H9 (cell line): ENCODE measurements at regions not wholly inside any gene's neighbourhood (a gene's known extent, or its start where the extent isn't known, plus 50 kb on each side); places are given as distances from the start of the nearest gene placed in this dataset.
"Not testable (repeated sequence)": the region's sequence is repeated elsewhere in the genome, so short reads cannot be mapped to it uniquely, and the experiment has no call there.

Experiments
- DNase-seq: peaks from one replicate; pipeline ENCODE4 v3.0.0-alpha.2; 2017
- H2AFZ ChIP-seq: one replicate; pipeline ENCODE4 v1.6.1; 2013; ENCODE audit warnings: mild to moderate bottlenecking, low read length, control low read depth, moderate library complexity
- H2AK5ac ChIP-seq: 2 replicates; pipeline ENCODE4 v1.6.1; 2013; ENCODE audit warnings: low read length, control low read depth, mixed read lengths; ENCODE audit not compliant: insufficient read length
- H2BK120ac ChIP-seq: one replicate; pipeline ENCODE4 v1.6.1; 2013; ENCODE audit warnings: low read depth, mild to moderate bottlenecking, low read length, control low read depth, inconsistent platforms; ENCODE audit not compliant: poor library complexity, severe bottlenecking
- H2BK12ac ChIP-seq: 2 replicates; pipeline ENCODE4 v1.6.1; 2013; ENCODE audit warnings: low read length, control low read depth, mixed read lengths, low read depth; ENCODE audit not compliant: insufficient read length
- H2BK15ac ChIP-seq: 2 replicates; pipeline ENCODE4 v1.6.1; 2013; ENCODE audit warnings: low read depth, low read length, control low read depth
- H2BK20ac ChIP-seq: one replicate; pipeline ENCODE4 v1.6.1; 2013; ENCODE audit warnings: low read depth, mild to moderate bottlenecking, low read length, control low read depth, inconsistent platforms; ENCODE audit not compliant: poor library complexity, severe bottlenecking
- H2BK5ac ChIP-seq: 2 replicates; pipeline ENCODE4 v1.6.1; 2013; ENCODE audit warnings: low read length, control low read depth, mixed read lengths; ENCODE audit not compliant: insufficient read length
- H3K14ac ChIP-seq: 2 replicates; pipeline ENCODE4 v1.6.1; 2013; ENCODE audit warnings: low read length, control low read depth; ENCODE audit not compliant: insufficient read depth
- H3K18ac ChIP-seq: 2 replicates; pipeline ENCODE4 v1.6.1; 2013; ENCODE audit warnings: low read depth, mild to moderate bottlenecking, mixed read lengths, low read length, control low read depth; ENCODE audit not compliant: insufficient read length
- H3K23ac ChIP-seq: 2 replicates; pipeline ENCODE4 v1.6.1; 2013; ENCODE audit warnings: low read length, control low read depth, mixed read lengths, low read depth; ENCODE audit not compliant: insufficient read length
- H3K23me2 ChIP-seq: 2 replicates; pipeline ENCODE4 v1.6.1; 2013; ENCODE audit warnings: low read depth, mild to moderate bottlenecking, mixed read lengths, low read length, control low read depth; ENCODE audit not compliant: insufficient read length, poor library complexity, severe bottlenecking
- H3K27ac ChIP-seq: 2 replicates; pipeline ENCODE4 v1.5.1; 2013; ENCODE audit warnings: low read length, control low read depth, mixed read lengths, low read depth; ENCODE audit not compliant: insufficient read length
- H3K27me3 ChIP-seq: 2 replicates; pipeline ENCODE4 v1.6.1; 2013; ENCODE audit warnings: low read length, control low read depth, inconsistent platforms; ENCODE audit not compliant: insufficient read depth
- H3K4ac ChIP-seq: 2 replicates; pipeline ENCODE4 v1.6.1; 2013; ENCODE audit warnings: low read depth, mild to moderate bottlenecking, control low read depth, inconsistent platforms, low read length, moderate library complexity
- H3K4me1 ChIP-seq: 2 replicates; pipeline ENCODE4 v1.6.1; 2013; ENCODE audit warnings: low read length, control low read depth, inconsistent platforms; ENCODE audit not compliant: insufficient read depth
- H3K4me2 ChIP-seq: 2 replicates; pipeline ENCODE4 v1.6.1; 2013; ENCODE audit warnings: low read length, control low read depth, mixed read lengths; ENCODE audit not compliant: insufficient read length, insufficient read depth
- H3K56ac ChIP-seq: 2 replicates; pipeline ENCODE4 v1.6.1; 2013; ENCODE audit warnings: low read depth, mild to moderate bottlenecking, mixed read lengths, low read length, control low read depth; ENCODE audit not compliant: insufficient read length
- H3K79me1 ChIP-seq: 2 replicates; pipeline ENCODE4 v1.6.1; 2013; ENCODE audit warnings: low read depth, mild to moderate bottlenecking, moderate library complexity, low read length, control low read depth, inconsistent platforms; ENCODE audit not compliant: insufficient read depth, poor library complexity, severe bottlenecking
- H3K79me2 ChIP-seq: 2 replicates; pipeline ENCODE4 v1.6.1; 2013; ENCODE audit warnings: low read length, control low read depth, inconsistent platforms; ENCODE audit not compliant: insufficient read depth
- H3K9ac ChIP-seq: 2 replicates; pipeline ENCODE4 v1.6.1; 2013; ENCODE audit warnings: low read length, control low read depth, mixed read lengths; ENCODE audit not compliant: insufficient read length; ENCODE audit errors: extremely low read depth
- H3K9me3 ChIP-seq: one replicate; pipeline ENCODE4 v1.6.1; 2013; ENCODE audit warnings: low read depth, low read length, inconsistent platforms; ENCODE audit not compliant: control insufficient read depth
- H3T11ph ChIP-seq: one replicate; pipeline ENCODE4 v1.6.1; 2013; ENCODE audit warnings: mild to moderate bottlenecking, low read length, control low read depth, inconsistent platforms
- H4K20me1 ChIP-seq: one replicate; pipeline ENCODE4 v1.6.1; 2013; ENCODE audit not compliant: control insufficient read depth, insufficient read length, insufficient read depth
- H4K5ac ChIP-seq: 2 replicates; pipeline ENCODE4 v1.6.1; 2013; ENCODE audit warnings: low read depth, mild to moderate bottlenecking, mixed read lengths, low read length, control low read depth; ENCODE audit not compliant: insufficient read length
- H4K8ac ChIP-seq: replicated peaks from 2 replicates; pipeline ENCODE4 v1.6.1; 2013; ENCODE audit warnings: low read length, control low read depth, mixed read lengths, low read depth; ENCODE audit not compliant: insufficient read length
- H4K91ac ChIP-seq: 2 replicates; pipeline ENCODE4 v1.6.1; 2013; ENCODE audit warnings: low read depth, mild to moderate bottlenecking, moderate library complexity, mixed read lengths, low read length, control low read depth; ENCODE audit not compliant: insufficient read length
- H3K27ac Mint-ChIP-seq, 3 experiments: 2 replicates in 2 of 3; 3 replicates in 1 of 3; pipeline ENCODE4 v1.8.0; 2020 to 2021; ENCODE audit warnings: mixed read lengths in 3 of 3, mild to moderate bottlenecking in 1 of 3, moderate library complexity in 1 of 3
- H3K27me3 Mint-ChIP-seq: 2 replicates; pipeline ENCODE4 v1.8.0; 2021; ENCODE audit warnings: low read depth, mild to moderate bottlenecking, moderate library complexity, mixed read lengths
- H3K36me3 Mint-ChIP-seq, 3 experiments: 2 replicates in 2 of 3; 3 replicates in 1 of 3; pipeline ENCODE4 v1.8.0; 2020 to 2021; ENCODE audit warnings: low read depth in 3 of 3, mixed read lengths in 3 of 3; ENCODE audit not compliant: insufficient read depth in 1 of 3
- H3K4me1 Mint-ChIP-seq, 2 experiments: 2 replicates each; pipeline ENCODE4 v1.8.0; 2020; ENCODE audit warnings: mixed read lengths in 2 of 2
- H3K4me3 Mint-ChIP-seq, 2 experiments: 2 replicates in 1 of 2; 3 replicates in 1 of 2; pipeline ENCODE4 v1.8.0; 2020 to 2021; ENCODE audit warnings: mild to moderate bottlenecking in 2 of 2, mixed read lengths in 2 of 2, moderate library complexity in 1 of 2
- H3K9me3 Mint-ChIP-seq, 2 experiments: 2 replicates in 1 of 2; 3 replicates in 1 of 2; pipeline ENCODE4 v1.8.0; 2020; ENCODE audit warnings: mild to moderate bottlenecking in 2 of 2, mixed read lengths in 2 of 2, moderate library complexity in 1 of 2
- CTCF ChIP-seq: fragments of 200-600 bp; sonication (generic); conservative IDR thresholded peaks from 3 replicates; pipeline ENCODE4 v1.8.0; 2021; ENCODE audit warnings: antibody characterized with exemption, mild to moderate bottlenecking
- WGBS: extraction: QIAGEN DNeasy Blood & Tissue Kit; methylation state at CpG from one replicate; pipeline ENCODE4 v1.1.7; 2013; ENCODE audit warnings: missing lambda C conversion rate, low lambda C conversion rate, mixed read lengths; ENCODE audit not compliant: insufficient read length; ENCODE audit errors: extremely low coverage; 5-methylcytosine and 5-hydroxymethylcytosine counted together

GRCh38 chr9:102892025-102892424 lies 103.1 kb upstream of the CYLC2 start:
- H3K4ac ChIP-seq: no peak overlapping the region
- Mint-ChIP-seq H3K4me1 (peaks cover 7 to 8% of the 10 kb centered on the region in 2 experiments), H3K27ac (no peak overlapping the region), H3K36me3 (no peaks in the 10 kb centered on the region; a peak in 1 of 7 replicates), H3K9me3 (peaks cover 0 to 2% of the 10 kb centered on the region in 2 experiments; a peak in 2 of 5 replicates), H3K27me3 (no peaks in the 10 kb centered on the region), H3K4me3 (no peak overlapping the region)
- no peak overlapping the region for H2BK120ac ChIP-seq
- H3K79me1 ChIP-seq: no peaks in the 10 kb centered on the region
- H4K5ac ChIP-seq: no peak overlapping the region
- no peak overlapping the region for H3K56ac ChIP-seq
- no peak overlapping the region for H4K91ac ChIP-seq
- no peaks in the 10 kb centered on the region for H3K27me3 ChIP-seq
- no peak overlapping the region for H3K27ac ChIP-seq
- no peak overlapping the region for H4K8ac ChIP-seq
- H3K79me2 ChIP-seq: no peaks in the 10 kb centered on the region
- no peak overlapping the region for H3K23ac ChIP-seq
- H3K18ac ChIP-seq: no peak overlapping the region
- H3K4me1 ChIP-seq: no peaks in the 10 kb centered on the region
- no peak overlapping the region for H2AFZ ChIP-seq
- no peak for DNase-seq
- H2BK5ac ChIP-seq: no peak overlapping the region
- no peak overlapping the region for H3K9ac ChIP-seq
- H4K20me1 ChIP-seq: no peaks in the 10 kb centered on the region
- no peaks in the 10 kb centered on the region for H3K9me3 ChIP-seq
- no peak overlapping the region for H2BK15ac ChIP-seq
- no peak overlapping the region for H3K14ac ChIP-seq
- no peaks in the 10 kb centered on the region for H3K23me2 ChIP-seq
- no peak overlapping the region for H2BK20ac ChIP-seq
- WGBS: no CpG with 5 or more reads among the region's 2 CpGs
- no peak overlapping the region for H2BK12ac ChIP-seq
- H2AK5ac ChIP-seq: no peak overlapping the region
- no peak overlapping the region for H3T11ph ChIP-seq
- TF ChIP-seq CTCF: no peak
- no peak overlapping the region for H3K4me2 ChIP-seq

GRCh38 chr9:102888747-102889146 lies 106.4 kb upstream of the CYLC2 start:
- not testable (repeated sequence) for H3K9me3 Mint-ChIP-seq, H3K27me3 ChIP-seq, H4K91ac ChIP-seq, H2BK20ac ChIP-seq, H3K79me1 ChIP-seq, H3K4me1 ChIP-seq, H3K9me3 ChIP-seq, H3K14ac ChIP-seq, H3K4me2 ChIP-seq, H2AK5ac ChIP-seq, H2BK120ac ChIP-seq, H3K9ac ChIP-seq, H4K8ac ChIP-seq, DNase-seq, H4K5ac ChIP-seq, H3K79me2 ChIP-seq, H2BK5ac ChIP-seq, H3K27ac Mint-ChIP-seq, H3K27ac ChIP-seq, H4K20me1 ChIP-seq, H2BK12ac ChIP-seq, H2AFZ ChIP-seq, H3T11ph ChIP-seq, H3K23ac ChIP-seq, H3K4ac ChIP-seq, H3K36me3 Mint-ChIP-seq, H3K23me2 ChIP-seq, H2BK15ac ChIP-seq, H3K4me1 Mint-ChIP-seq, H3K56ac ChIP-seq, H3K18ac ChIP-seq, H3K4me3 Mint-ChIP-seq, H3K27me3 Mint-ChIP-seq
- no CpG with 5 or more reads among the region's 5 CpGs for WGBS
